Loucy (cell line): ENCODE measurements at regions not wholly inside any gene's neighbourhood (a gene's known extent, or its start where the extent isn't known, plus 50 kb on each side); places are given as distances from the start of the nearest gene placed in this dataset.

Source experiments
- EZH2phosphoT487 ChIP-seq: fragments of 200-600 bp; IDR thresholded peaks from 2 replicates; pipeline ENCODE4 v1.6.1; 2018; ENCODE audit warnings: antibody characterized with exemption, mild to moderate bottlenecking, moderate library complexity, borderline replicate concordance
- TF ChIP-seq, protein P1 (sequence below): fragments of 200-600 bp; sonication (generic); conservative IDR thresholded peaks from 2 replicates; pipeline ENCODE4 v1.5.1; 2014; ENCODE audit warnings: mild to moderate bottlenecking, antibody characterized with exemption, low read length

- TF ChIP-seq, protein P1, sequence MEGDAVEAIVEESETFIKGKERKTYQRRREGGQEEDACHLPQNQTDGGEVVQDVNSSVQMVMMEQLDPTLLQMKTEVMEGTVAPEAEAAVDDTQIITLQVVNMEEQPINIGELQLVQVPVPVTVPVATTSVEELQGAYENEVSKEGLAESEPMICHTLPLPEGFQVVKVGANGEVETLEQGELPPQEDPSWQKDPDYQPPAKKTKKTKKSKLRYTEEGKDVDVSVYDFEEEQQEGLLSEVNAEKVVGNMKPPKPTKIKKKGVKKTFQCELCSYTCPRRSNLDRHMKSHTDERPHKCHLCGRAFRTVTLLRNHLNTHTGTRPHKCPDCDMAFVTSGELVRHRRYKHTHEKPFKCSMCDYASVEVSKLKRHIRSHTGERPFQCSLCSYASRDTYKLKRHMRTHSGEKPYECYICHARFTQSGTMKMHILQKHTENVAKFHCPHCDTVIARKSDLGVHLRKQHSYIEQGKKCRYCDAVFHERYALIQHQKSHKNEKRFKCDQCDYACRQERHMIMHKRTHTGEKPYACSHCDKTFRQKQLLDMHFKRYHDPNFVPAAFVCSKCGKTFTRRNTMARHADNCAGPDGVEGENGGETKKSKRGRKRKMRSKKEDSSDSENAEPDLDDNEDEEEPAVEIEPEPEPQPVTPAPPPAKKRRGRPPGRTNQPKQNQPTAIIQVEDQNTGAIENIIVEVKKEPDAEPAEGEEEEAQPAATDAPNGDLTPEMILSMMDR = no peak
- TF ChIP-seq EZH2phosphoT487 = no peak
These were observed 76.0 kb upstream of the VANGL1 start for GRCh38 chr1:115565791-115566190.
